GM12864 (cell line): ENCODE measurements at regions not wholly inside any gene's neighbourhood (a gene's known extent, or its start where the extent isn't known, plus 50 kb on each side); places are given as distances from the start of the nearest gene placed in this dataset.
"Not testable (repeated sequence)": the region's sequence is repeated elsewhere in the genome, so short reads cannot be mapped to it uniquely, and the experiment has no call there.

ENCODE experiments used
- DNase-seq: peaks from one replicate; pipeline ENCODE4 v3.0.0-alpha.2; 2011; ENCODE audit warnings: low read depth
- H3K4me3 ChIP-seq: 2 replicates; pipeline ENCODE4 v1.5.1; 2011; ENCODE audit warnings: mild to moderate bottlenecking, low read depth, low read length, control low read depth
- TF ChIP-seq, protein P1 (sequence below): IDR thresholded peaks from 2 replicates; pipeline ENCODE4 v1.5.1; 2011; ENCODE audit warnings: low read depth, mild to moderate bottlenecking, moderate library complexity, low read length, control low read depth, inconsistent platforms; ENCODE audit errors: missing control alignments

DNA sequence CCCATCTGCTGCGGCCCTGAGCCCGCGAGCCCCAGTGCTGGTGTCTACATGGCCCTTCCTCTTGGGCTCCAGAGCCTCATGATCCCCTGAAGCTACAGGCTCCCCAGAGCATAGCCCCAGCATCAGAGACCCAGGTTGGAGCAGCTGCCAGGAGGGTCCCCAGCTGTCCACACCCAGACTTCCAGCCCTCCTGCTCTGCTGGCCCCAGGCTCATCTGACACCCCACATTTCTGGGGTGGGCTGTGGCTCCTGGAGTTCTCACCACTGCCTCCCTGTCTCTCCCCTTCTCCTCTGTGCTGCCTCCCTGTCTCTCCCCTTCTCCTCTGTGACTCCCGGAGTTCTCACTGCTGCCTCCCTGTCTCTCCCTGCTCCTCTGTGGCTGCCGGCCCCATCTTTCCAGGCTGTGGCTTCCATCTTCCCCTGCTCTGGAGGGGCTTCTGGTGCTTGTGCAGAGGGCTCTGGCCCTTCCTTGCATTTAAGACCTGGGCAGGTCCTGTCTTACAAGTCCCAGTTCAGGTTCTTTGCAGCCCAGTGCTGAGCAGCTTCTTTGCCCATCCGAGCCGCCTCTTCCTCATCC is 108.1 kb downstream of the ERMARD start:
- TF ChIP-seq, protein P1, sequence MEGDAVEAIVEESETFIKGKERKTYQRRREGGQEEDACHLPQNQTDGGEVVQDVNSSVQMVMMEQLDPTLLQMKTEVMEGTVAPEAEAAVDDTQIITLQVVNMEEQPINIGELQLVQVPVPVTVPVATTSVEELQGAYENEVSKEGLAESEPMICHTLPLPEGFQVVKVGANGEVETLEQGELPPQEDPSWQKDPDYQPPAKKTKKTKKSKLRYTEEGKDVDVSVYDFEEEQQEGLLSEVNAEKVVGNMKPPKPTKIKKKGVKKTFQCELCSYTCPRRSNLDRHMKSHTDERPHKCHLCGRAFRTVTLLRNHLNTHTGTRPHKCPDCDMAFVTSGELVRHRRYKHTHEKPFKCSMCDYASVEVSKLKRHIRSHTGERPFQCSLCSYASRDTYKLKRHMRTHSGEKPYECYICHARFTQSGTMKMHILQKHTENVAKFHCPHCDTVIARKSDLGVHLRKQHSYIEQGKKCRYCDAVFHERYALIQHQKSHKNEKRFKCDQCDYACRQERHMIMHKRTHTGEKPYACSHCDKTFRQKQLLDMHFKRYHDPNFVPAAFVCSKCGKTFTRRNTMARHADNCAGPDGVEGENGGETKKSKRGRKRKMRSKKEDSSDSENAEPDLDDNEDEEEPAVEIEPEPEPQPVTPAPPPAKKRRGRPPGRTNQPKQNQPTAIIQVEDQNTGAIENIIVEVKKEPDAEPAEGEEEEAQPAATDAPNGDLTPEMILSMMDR = no peak
- no peak for DNase-seq
- no peak overlapping the region for H3K4me3 ChIP-seq

DNA sequence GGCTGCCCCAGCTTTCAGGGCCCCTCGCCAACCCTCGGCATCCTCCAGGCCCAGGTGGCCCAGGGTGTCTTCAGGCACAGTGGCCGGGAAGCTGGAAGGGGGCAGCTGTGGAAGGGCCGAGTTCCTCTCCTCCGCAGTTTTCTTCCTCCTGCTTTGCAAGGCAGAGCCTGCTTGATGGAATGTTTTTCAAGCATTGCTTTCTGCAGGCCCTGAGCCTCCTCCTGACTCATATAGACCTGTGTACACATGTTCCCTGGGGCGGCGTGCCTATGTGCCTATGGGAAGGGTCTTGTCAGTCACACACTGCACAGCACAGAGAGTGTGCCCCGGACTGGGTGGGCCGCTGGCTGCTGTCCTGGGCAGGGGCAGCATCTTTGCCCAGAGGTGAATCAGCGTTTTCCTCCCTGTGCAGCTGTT is 107.5 kb downstream of the ERMARD start:
- H3K4me3 ChIP-seq = no peak overlapping the region
- TF ChIP-seq, protein P1 = no peak
- DNase-seq = no peak

- TF ChIP-seq, protein P1 = no peak
- H3K4me3 ChIP-seq = no peak overlapping the region
- no peak for DNase-seq
Measured at GRCh38 chr6:169858293-169858934, 107.0 kb downstream of the ERMARD start.

DNA sequence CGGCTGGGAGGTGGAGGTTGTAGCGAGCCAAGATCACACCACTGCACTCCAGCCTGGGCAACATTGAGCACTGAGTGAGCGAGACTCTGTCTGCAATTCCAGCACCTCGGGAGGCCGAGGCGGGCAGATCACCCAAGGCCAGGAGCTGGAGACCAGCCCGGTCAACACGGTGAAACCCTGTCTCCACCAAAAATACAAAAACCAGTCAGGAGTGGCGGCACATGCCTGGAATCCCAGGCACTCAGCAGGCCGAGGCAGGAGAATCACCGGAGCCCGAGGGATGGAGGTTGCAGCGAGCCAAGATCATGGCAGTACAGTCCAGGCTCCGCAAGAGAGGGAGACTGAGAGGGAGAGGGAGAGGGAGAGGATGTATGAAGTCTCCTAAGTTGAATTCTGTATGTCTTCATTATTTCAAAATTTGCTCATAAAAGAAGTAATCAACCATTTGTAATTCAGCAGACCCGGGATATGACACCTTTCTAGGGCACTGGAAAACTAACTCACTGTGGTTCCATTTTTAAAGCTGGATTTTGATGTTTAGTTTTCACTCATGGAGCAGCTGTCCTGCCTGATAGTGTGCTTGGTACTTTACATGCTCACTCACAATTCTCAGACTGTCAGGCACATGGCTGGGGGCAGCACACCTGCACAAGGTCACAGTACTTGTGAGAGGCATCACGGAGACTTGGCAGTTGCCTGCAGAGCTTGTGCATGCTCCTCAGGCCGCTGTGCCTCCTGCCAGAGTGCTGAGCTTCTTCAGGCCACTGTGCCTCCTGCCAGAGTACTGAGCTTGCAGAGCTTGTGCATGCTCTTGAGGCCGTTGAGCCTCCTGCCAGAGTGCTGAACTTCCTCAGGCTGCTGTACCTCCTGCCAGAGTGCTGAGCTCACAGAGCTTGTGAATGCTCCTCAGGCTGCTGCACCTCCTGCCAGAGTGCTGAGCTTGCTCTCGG is 106.2 kb downstream of the ERMARD start:
- DNase-seq = no peak
- H3K4me3 ChIP-seq = no peak overlapping the region
- TF ChIP-seq, protein P1 = no peak

DNA sequence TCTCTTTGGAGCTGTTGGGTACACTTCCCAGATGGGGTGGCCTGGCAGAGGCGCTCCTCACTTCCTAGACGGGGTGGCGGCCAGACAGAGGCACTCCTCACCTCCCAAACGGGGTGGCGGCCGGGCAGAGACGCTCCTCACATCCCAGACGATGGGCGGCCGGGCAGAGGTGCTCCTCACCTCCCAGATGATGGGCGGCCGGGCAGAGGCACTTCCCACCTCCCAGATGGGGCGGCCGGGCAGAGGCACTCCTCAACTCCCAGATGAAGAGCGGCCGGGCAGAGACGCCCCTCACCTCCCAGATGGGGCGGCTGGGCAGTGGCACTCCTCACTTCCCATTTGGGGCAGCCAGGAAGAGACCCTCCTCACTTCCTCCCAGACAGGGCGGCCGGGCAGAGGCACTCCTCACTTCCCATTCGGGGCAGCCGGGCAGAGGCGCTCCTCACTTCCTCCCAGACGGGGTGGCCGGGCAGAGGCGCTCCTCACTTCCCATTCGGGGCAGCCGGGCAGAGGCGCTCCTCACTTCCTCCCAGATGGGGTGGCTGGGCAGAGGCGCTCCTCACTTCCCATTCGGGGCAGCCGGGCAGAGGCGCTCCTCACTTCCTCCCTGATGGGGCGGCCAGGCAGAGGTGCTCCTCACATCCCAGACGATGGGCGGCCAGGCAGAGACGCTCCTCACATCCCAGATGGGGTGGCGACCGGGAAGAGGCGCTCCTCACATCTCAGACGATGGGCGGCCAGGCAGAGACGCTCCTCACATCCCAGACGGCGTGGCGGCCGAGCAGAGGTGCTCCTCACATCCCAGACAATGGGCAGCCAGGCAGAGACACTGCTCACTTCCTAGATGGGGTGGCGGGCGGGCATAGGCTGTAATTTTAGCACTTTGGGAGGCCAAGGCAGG is 105.3 kb downstream of the ERMARD start:
- not testable (repeated sequence) for DNase-seq, H3K4me3 ChIP-seq

DNA sequence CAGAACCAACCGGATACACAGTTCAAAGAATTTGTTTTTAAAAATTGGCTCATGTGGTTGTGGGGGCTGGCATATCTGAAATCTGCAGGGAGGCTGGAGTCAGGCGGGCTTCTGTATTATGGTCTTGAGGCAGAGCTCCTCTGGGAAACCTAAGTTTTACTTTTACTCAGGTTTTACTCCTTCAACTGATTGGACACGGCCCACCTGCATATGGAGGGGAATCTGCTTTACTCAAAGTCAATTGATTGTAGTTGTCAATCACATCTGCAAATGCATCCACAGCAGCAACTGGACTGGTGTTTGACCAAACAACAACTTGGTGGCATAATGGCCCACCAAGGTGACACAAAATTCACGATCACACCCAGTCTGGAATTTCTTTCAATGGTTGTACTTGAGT is 103.4 kb downstream of the ERMARD start:
- no peak for DNase-seq
- TF ChIP-seq, protein P1 = no peak
- H3K4me3 ChIP-seq = no peak overlapping the region
